ENCODE measurements at regions not wholly inside any gene's neighbourhood (a gene's known extent, or its start where the extent isn't known, plus 50 kb on each side); places are given as distances from the start of the nearest gene placed in this dataset.

DNA sequence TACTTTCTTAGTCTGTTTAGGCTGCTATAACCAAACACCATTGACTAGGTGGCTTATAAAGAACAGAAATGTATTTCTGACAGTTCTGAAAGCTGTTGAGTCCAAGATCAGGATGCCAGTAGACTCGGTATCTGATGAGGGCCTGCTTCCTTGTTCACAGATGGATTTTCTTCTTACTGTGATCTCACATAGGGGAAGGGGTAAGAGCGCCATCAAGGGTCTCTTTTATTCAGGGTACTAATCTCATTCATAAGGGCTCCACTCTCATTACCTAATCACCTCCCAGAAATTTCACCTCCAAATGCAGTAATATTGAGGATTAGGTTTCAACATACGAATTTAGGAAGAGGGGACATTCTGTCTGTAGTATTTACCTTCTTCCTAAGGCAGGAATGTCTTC lies 384.0 kb upstream of the DMAC1 start:
- Mint-ChIP-seq H3K27ac (no peak overlapping the region), H3K4me1 (no peaks in the 10 kb centered on the region), H3K9me3 (no peaks in the 10 kb centered on the region), H3K27me3 (ENCODE audit: low read depth) (no peaks in the 10 kb centered on the region), H3K36me3 (ENCODE audit: insufficient read depth in 1 of 3, low read depth in 3 of 3) (no peaks in the 10 kb centered on the region), H3K4me3 (no peak overlapping the region)
- H3K9me3 ChIP-seq (ENCODE audit: control insufficient read depth, low read depth, low read length): no peaks in the 10 kb centered on the region
- H3T11ph ChIP-seq (ENCODE audit: low read length): no peak overlapping the region
- H3K56ac ChIP-seq (ENCODE audit: insufficient read length, low read depth, low read length): no peak overlapping the region
- H3K4me1 ChIP-seq (ENCODE audit: insufficient read depth, low read length): no peaks in the 10 kb centered on the region
- H3K27me3 ChIP-seq (ENCODE audit: insufficient read depth, low read length): no peaks in the 10 kb centered on the region
- WGBS (ENCODE audit: extremely low coverage, insufficient read length, low lambda C conversion rate): no CpG with 5 or more reads among the region's 3 CpGs
- DNase-seq: no peak
- H2BK15ac ChIP-seq (ENCODE audit: low read depth, low read length): no peak overlapping the region
- no peak overlapping the region for H2AK5ac ChIP-seq (ENCODE audit: insufficient read length, low read length)
- H3K4me2 ChIP-seq (ENCODE audit: insufficient read depth, insufficient read length, low read length): no peak overlapping the region
- no peaks in the 10 kb centered on the region for H3K79me2 ChIP-seq (ENCODE audit: insufficient read depth, low read length)
- H4K20me1 ChIP-seq (ENCODE audit: control insufficient read depth, insufficient read depth, insufficient read length): no peaks in the 10 kb centered on the region
- no peaks in the 10 kb centered on the region for H3K79me1 ChIP-seq (ENCODE audit: insufficient read depth, low read depth, low read length, poor library complexity, severe bottlenecking)
- no peak overlapping the region for H4K8ac ChIP-seq (replicated peaks; ENCODE audit: insufficient read length, low read depth, low read length)
- no peak overlapping the region for H3K9ac ChIP-seq (ENCODE audit: extremely low read depth, insufficient read length, low read length)
- no peak overlapping the region for H2BK5ac ChIP-seq (ENCODE audit: insufficient read length, low read length)
- H3K18ac ChIP-seq (ENCODE audit: insufficient read length, low read depth, low read length): no peak overlapping the region
- no peak overlapping the region for H3K14ac ChIP-seq (ENCODE audit: insufficient read depth, low read length)
- H4K91ac ChIP-seq (ENCODE audit: insufficient read length, low read depth, low read length): no peak overlapping the region
- H3K4ac ChIP-seq (ENCODE audit: low read depth, low read length): no peak overlapping the region
- H3K27ac ChIP-seq (ENCODE audit: insufficient read length, low read depth, low read length): no peak overlapping the region
- H3K23me2 ChIP-seq (ENCODE audit: insufficient read length, low read depth, low read length, poor library complexity, severe bottlenecking): no peaks in the 10 kb centered on the region
- no peak overlapping the region for H3K23ac ChIP-seq (ENCODE audit: insufficient read length, low read depth, low read length)
- no peak overlapping the region for H2BK20ac ChIP-seq (ENCODE audit: low read depth, low read length, poor library complexity, severe bottlenecking)
- no peak overlapping the region for H2BK12ac ChIP-seq (ENCODE audit: insufficient read length, low read depth, low read length)
- H2BK120ac ChIP-seq (ENCODE audit: low read depth, low read length, poor library complexity, severe bottlenecking): no peak overlapping the region
- no peak overlapping the region for H2AFZ ChIP-seq (ENCODE audit: low read length)
- TF ChIP-seq, protein P1, sequence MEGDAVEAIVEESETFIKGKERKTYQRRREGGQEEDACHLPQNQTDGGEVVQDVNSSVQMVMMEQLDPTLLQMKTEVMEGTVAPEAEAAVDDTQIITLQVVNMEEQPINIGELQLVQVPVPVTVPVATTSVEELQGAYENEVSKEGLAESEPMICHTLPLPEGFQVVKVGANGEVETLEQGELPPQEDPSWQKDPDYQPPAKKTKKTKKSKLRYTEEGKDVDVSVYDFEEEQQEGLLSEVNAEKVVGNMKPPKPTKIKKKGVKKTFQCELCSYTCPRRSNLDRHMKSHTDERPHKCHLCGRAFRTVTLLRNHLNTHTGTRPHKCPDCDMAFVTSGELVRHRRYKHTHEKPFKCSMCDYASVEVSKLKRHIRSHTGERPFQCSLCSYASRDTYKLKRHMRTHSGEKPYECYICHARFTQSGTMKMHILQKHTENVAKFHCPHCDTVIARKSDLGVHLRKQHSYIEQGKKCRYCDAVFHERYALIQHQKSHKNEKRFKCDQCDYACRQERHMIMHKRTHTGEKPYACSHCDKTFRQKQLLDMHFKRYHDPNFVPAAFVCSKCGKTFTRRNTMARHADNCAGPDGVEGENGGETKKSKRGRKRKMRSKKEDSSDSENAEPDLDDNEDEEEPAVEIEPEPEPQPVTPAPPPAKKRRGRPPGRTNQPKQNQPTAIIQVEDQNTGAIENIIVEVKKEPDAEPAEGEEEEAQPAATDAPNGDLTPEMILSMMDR (conservative IDR thresholded peaks at IDR 0.05): peak; percentile 34; the same call in 2 of the 3 replicates
- no peak overlapping the region for H4K5ac ChIP-seq (ENCODE audit: insufficient read length, low read depth, low read length)

Data from H9 (cell line).